GM10266 (cell line): ENCODE measurements at regions not wholly inside any gene's neighbourhood (a gene's known extent, or its start where the extent isn't known, plus 50 kb on each side); places are given as distances from the start of the nearest gene placed in this dataset.

Experiments
- DNase-seq: peaks from one replicate; pipeline ENCODE4 v3.0.0; 2012; ENCODE audit errors: extremely low spot score
- TF ChIP-seq, protein P1 (sequence below): IDR thresholded peaks from 2 replicates; pipeline ENCODE4 v1.5.1; 2012; ENCODE audit warnings: mild to moderate bottlenecking, low read depth; ENCODE audit not compliant: control insufficient read depth, insufficient read depth; ENCODE audit errors: missing control alignments

GRCh38 chr11:31926816-31927528, 115.8 kb upstream of the PAX6 start:
- TF ChIP-seq, protein P1, sequence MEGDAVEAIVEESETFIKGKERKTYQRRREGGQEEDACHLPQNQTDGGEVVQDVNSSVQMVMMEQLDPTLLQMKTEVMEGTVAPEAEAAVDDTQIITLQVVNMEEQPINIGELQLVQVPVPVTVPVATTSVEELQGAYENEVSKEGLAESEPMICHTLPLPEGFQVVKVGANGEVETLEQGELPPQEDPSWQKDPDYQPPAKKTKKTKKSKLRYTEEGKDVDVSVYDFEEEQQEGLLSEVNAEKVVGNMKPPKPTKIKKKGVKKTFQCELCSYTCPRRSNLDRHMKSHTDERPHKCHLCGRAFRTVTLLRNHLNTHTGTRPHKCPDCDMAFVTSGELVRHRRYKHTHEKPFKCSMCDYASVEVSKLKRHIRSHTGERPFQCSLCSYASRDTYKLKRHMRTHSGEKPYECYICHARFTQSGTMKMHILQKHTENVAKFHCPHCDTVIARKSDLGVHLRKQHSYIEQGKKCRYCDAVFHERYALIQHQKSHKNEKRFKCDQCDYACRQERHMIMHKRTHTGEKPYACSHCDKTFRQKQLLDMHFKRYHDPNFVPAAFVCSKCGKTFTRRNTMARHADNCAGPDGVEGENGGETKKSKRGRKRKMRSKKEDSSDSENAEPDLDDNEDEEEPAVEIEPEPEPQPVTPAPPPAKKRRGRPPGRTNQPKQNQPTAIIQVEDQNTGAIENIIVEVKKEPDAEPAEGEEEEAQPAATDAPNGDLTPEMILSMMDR, result no peak
- DNase-seq, result no peak

DNA sequence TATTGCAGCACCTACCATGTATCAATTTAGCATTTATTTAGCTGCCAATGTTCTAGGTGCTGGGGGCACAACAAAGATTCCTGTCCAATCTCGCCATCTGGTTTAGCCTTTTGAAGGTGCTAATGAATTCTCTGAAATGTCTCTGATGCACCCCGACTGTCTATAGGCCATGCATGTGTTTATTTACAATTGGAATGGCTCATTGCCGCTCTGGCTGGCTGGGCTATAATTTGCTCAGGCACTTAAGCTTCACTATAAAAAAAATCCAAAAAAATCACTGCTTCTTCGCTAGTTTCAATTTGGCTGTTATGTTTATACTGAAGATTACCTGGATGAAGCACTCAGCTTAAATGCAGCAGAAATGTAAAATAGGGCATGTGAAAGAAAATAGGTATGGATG, 115.0 kb upstream of the PAX6 start:
- TF ChIP-seq, protein P1, result no peak
- no peak for DNase-seq

- TF ChIP-seq, protein P1, result no peak
- no peak for DNase-seq
Observed at GRCh38 chr11:31922450-31922849, 111.3 kb upstream of the PAX6 start.

- no peak for DNase-seq
- TF ChIP-seq, protein P1, result no peak
Observed at GRCh38 chr11:31921081-31921480, 110.0 kb upstream of the PAX6 start.

DNA sequence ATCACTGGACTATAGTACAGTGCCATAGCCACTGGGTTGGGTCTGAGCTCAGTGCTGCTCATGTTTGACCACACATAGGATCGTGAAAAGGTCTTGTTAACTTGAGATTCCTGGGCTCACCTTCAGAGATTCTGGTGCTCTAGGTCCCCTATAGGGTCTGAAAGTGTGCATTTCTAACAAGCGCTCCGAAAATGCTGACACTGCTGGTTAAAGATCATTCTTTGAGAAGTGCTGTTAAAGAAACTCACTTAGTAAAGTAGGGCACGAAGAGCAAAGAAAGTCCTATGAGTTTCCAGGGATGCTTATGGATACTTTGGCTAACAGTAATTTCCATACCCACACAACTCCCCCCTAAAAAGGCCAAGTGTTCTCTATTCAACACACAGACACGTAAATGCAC, 108.1 kb upstream of the PAX6 start:
- TF ChIP-seq, protein P1, result no peak
- no peak for DNase-seq

DNA sequence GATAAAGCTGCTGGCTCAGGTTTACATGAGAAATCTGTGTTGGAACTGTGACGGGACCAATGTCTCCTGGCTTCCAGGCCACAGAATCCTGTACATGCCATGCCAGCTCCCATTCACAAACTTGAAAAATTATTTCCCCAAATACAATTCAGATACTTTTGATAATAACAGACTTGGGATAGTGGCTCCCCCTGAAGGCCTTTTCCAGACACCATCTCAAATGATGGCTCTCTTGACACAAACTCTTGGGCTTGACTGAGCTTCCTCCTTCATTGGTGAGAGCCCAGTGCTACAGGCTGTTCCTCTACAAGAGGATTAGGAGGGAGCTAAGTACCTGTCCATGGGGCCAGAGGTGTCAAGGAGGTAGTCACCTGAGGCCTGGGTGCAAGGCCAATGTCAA, 104.7 kb upstream of the PAX6 start:
- TF ChIP-seq, protein P1, result no peak
- DNase-seq, result no peak

DNA sequence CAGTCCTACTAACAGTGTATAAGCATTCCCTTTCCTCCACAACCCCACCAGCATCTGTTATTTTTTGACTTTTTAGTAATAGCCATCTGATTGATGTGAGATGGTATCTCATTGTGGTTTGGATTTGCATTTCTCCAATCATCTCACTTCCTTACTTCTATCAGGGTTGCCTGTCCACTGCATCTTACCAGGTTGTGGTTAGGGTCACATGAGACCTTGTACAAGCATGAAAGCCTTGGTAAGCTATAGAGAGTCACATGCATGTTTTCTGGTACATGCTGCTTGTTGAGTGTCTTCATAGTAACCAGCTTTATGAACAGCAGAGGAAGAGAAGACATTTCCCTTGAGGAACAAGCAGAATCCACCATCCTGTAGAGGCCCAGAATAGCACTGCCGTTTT, 102.9 kb upstream of the PAX6 start:
- DNase-seq, result no peak
- TF ChIP-seq, protein P1, result no peak
